ENCODE measurements at regions not wholly inside any gene's neighbourhood (a gene's known extent, or its start where the extent isn't known, plus 50 kb on each side); places are given as distances from the start of the nearest gene placed in this dataset.

- TF ChIP-seq CHD7 (IDR thresholded peaks at IDR 0.05; ENCODE audit: insufficient replicate concordance, low read length) (peak; percentile 22), GTF2F1 (IDR thresholded peaks at IDR 0.05; ENCODE audit: borderline replicate concordance, low read depth, low read length) (no peak), ASH2L (IDR thresholded peaks at IDR 0.05; ENCODE audit: low read length) (no peak), SUZ12 (IDR thresholded peaks at IDR 0.05; ENCODE audit: low read length) (no peak), SP2 (IDR thresholded peaks at IDR 0.05; ENCODE audit: low read length) (no peak), BCL11A (IDR thresholded peaks at IDR 0.05; ENCODE audit: low read depth in 2 of 2, low read length in 2 of 2) (no peak), TEAD4 (IDR thresholded peaks at IDR 0.05; ENCODE audit: low read depth, low read length) (0 out of 2 replicates have a peak, but pooled peaks have one; percentile 42), GABPA (IDR thresholded peaks at IDR 0.05; ENCODE audit: borderline replicate concordance, insufficient read depth, low read length) (no peak), TAF7 (optimal IDR thresholded peaks at IDR 0.05; ENCODE audit: borderline replicate concordance, low read depth, low read length) (no peak)
These were observed 161.6 kb upstream of the ANKRD50 start (continued) for GRCh38 chr4:124874172-124874450.

Data from H1 (cell line).